OCI-LY3 (cell line): ENCODE measurements at regions not wholly inside any gene's neighbourhood (a gene's known extent, or its start where the extent isn't known, plus 50 kb on each side); places are given as distances from the start of the nearest gene placed in this dataset.

Experiments used
- CTCF ChIP-seq: fragments of 200-600, 300-600 bp; sonication (generic); IDR thresholded peaks from 2 replicates; pipeline ENCODE4 v1.5.1; 2014; ENCODE audit warnings: antibody characterized with exemption, low read length, low read depth
- EZH2phosphoT487 ChIP-seq: fragments of 200-600 bp; shearing (Covaris generic); IDR thresholded peaks from 2 replicates; pipeline ENCODE4 v1.6.1; 2018; ENCODE audit warnings: antibody characterized with exemption, mixed run types, low read depth

GRCh38 chr1:193333166-193333565 is 146.8 kb upstream of the B3GALT2 start:
- TF ChIP-seq CTCF (no peak), EZH2phosphoT487 (no peak)
